ENCODE measurements at regions not wholly inside any gene's neighbourhood (a gene's known extent, or its start where the extent isn't known, plus 50 kb on each side); places are given as distances from the start of the nearest gene placed in this dataset.

GRCh38 chr5:72035831-72036230 is 71.4 kb upstream of the MAP1B start:
- no peaks in the 10 kb centered on the region for H3F3A ChIP-seq (ENCODE audit: low read depth)
- H3K9ac ChIP-seq (ENCODE audit: low read depth, low read length, poor library complexity, severe bottlenecking) = no peak overlapping the region
- no peak for TF ChIP-seq EZH2phosphoT487 (IDR thresholded peaks at IDR 0.05; ENCODE audit: borderline replicate concordance)
- TF ChIP-seq, protein P1, sequence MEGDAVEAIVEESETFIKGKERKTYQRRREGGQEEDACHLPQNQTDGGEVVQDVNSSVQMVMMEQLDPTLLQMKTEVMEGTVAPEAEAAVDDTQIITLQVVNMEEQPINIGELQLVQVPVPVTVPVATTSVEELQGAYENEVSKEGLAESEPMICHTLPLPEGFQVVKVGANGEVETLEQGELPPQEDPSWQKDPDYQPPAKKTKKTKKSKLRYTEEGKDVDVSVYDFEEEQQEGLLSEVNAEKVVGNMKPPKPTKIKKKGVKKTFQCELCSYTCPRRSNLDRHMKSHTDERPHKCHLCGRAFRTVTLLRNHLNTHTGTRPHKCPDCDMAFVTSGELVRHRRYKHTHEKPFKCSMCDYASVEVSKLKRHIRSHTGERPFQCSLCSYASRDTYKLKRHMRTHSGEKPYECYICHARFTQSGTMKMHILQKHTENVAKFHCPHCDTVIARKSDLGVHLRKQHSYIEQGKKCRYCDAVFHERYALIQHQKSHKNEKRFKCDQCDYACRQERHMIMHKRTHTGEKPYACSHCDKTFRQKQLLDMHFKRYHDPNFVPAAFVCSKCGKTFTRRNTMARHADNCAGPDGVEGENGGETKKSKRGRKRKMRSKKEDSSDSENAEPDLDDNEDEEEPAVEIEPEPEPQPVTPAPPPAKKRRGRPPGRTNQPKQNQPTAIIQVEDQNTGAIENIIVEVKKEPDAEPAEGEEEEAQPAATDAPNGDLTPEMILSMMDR (conservative IDR thresholded peaks at IDR 0.05; ENCODE audit: low read length) = no peak
- no peak overlapping the region for H3K4me2 ChIP-seq (ENCODE audit: low read depth, low read length, poor library complexity, severe bottlenecking)
- no peaks in the 10 kb centered on the region for H3K4me1 ChIP-seq (ENCODE audit: insufficient read depth, low read length, poor library complexity, severe bottlenecking)
- H2AFZ ChIP-seq (ENCODE audit: low read length) = no peak overlapping the region
- H3K9me2 ChIP-seq (replicated peaks; ENCODE audit: low read depth, low read length) = no peaks in the 10 kb centered on the region
- H3K36me3 ChIP-seq (ENCODE audit: insufficient read depth, low read length) = no peaks in the 10 kb centered on the region
- H3K79me2 ChIP-seq (ENCODE audit: insufficient read depth, low read length) = no peaks in the 10 kb centered on the region
- no peaks in the 10 kb centered on the region for H4K20me1 ChIP-seq (ENCODE audit: insufficient read depth, low read length, poor library complexity, severe bottlenecking)
- no peaks in the 10 kb centered on the region for H3K9me3 ChIP-seq (ENCODE audit: insufficient read depth, low read depth, low read length)
- H3K4me3 ChIP-seq (ENCODE audit: low read length, poor library complexity, severe bottlenecking) = no peak overlapping the region
- no peaks in the 10 kb centered on the region for H3K27me3 ChIP-seq (ENCODE audit: insufficient read depth, low read length, poor library complexity, severe bottlenecking)

DNA sequence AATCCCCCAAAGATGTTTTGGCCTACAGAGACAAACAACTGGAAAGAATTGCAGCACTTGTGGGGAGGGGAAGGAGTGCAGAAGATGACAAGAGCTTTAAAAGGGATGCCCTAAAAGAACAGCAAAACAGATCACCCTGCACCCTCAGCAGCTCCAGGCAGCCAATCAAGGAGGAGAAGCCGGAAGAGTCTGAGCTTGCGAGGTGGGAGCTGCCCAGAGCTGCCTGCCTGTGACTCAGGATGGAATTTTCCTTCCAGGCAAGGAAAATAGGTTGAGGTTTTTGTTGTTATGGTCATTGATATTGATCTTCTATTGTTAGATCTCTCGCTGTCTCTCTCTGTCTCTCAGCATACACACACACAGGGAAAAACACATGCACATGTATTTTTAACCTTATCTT is 70.3 kb upstream of the MAP1B start:
- H3K4me1 ChIP-seq (ENCODE audit: insufficient read depth, low read length, poor library complexity, severe bottlenecking) = no peaks in the 10 kb centered on the region
- no peaks in the 10 kb centered on the region for H4K20me1 ChIP-seq (ENCODE audit: insufficient read depth, low read length, poor library complexity, severe bottlenecking)

GRCh38 chr5:72040513-72040912 is 66.8 kb upstream of the MAP1B start:
- no peaks in the 10 kb centered on the region for H4K20me1 ChIP-seq (ENCODE audit: insufficient read depth, low read length, poor library complexity, severe bottlenecking)

More for the DNA sequence above, 70.3 kb upstream of the MAP1B start:
- no peaks in the 10 kb centered on the region for H3F3A ChIP-seq (ENCODE audit: low read depth)
- no peaks in the 10 kb centered on the region for H3K9me3 ChIP-seq (ENCODE audit: insufficient read depth, low read depth, low read length)
- no peaks in the 10 kb centered on the region for H3K9me2 ChIP-seq (replicated peaks; ENCODE audit: low read depth, low read length)
- no peaks in the 10 kb centered on the region for H3K79me2 ChIP-seq (ENCODE audit: insufficient read depth, low read length)
- H3K36me3 ChIP-seq (ENCODE audit: insufficient read depth, low read length) = no peaks in the 10 kb centered on the region
- no peak overlapping the region for H3K4me3 ChIP-seq (ENCODE audit: low read length, poor library complexity, severe bottlenecking)
- H3K27me3 ChIP-seq (ENCODE audit: insufficient read depth, low read length, poor library complexity, severe bottlenecking) = no peaks in the 10 kb centered on the region
- TF ChIP-seq EZH2phosphoT487 (IDR thresholded peaks at IDR 0.05; ENCODE audit: borderline replicate concordance) = no peak
- TF ChIP-seq, protein P1 (conservative IDR thresholded peaks at IDR 0.05; ENCODE audit: low read length) = no peak
- no peak overlapping the region for H2AFZ ChIP-seq (ENCODE audit: low read length)
- H3K4me2 ChIP-seq (ENCODE audit: low read depth, low read length, poor library complexity, severe bottlenecking) = no peak overlapping the region
- no peak overlapping the region for H3K9ac ChIP-seq (ENCODE audit: low read depth, low read length, poor library complexity, severe bottlenecking)

More at GRCh38 chr5:72040513-72040912, 66.8 kb upstream of the MAP1B start:
- H3F3A ChIP-seq (ENCODE audit: low read depth) = no peaks in the 10 kb centered on the region
- H3K27me3 ChIP-seq (ENCODE audit: insufficient read depth, low read length, poor library complexity, severe bottlenecking) = no peaks in the 10 kb centered on the region
- H3K4me2 ChIP-seq (ENCODE audit: low read depth, low read length, poor library complexity, severe bottlenecking) = no peak overlapping the region
- no peaks in the 10 kb centered on the region for H3K79me2 ChIP-seq (ENCODE audit: insufficient read depth, low read length)
- H3K4me3 ChIP-seq (ENCODE audit: low read length, poor library complexity, severe bottlenecking) = no peak overlapping the region
- no peaks in the 10 kb centered on the region for H3K9me3 ChIP-seq (ENCODE audit: insufficient read depth, low read depth, low read length)
- H3K36me3 ChIP-seq (ENCODE audit: insufficient read depth, low read length) = no peaks in the 10 kb centered on the region
- H3K9ac ChIP-seq (ENCODE audit: low read depth, low read length, poor library complexity, severe bottlenecking) = no peak overlapping the region
- TF ChIP-seq, protein P1 (conservative IDR thresholded peaks at IDR 0.05; ENCODE audit: low read length) = no peak
- TF ChIP-seq EZH2phosphoT487 (IDR thresholded peaks at IDR 0.05; ENCODE audit: borderline replicate concordance) = no peak
- no peaks in the 10 kb centered on the region for H3K4me1 ChIP-seq (ENCODE audit: insufficient read depth, low read length, poor library complexity, severe bottlenecking)
- no peaks in the 10 kb centered on the region for H3K9me2 ChIP-seq (replicated peaks; ENCODE audit: low read depth, low read length)
- no peak overlapping the region for H2AFZ ChIP-seq (ENCODE audit: low read length)

Data from Loucy (cell line).